Tibial nerve (tissue), 4 donors: ENCODE measurements at regions not wholly inside any gene's neighbourhood (a gene's known extent, or its start where the extent isn't known, plus 50 kb on each side); places are given as distances from the start of the nearest gene placed in this dataset.

Source experiments
- DNase-seq, 2 donors: peaks; one replicate each; pipeline ENCODE4 v3.0.0-alpha.2; 2019; ENCODE audit warnings: low spot score in 2 of 2
- H3K27ac ChIP-seq, 4 donors: fragments of 200-600 bp; sonication (generic) in 3 of 4; one replicate each; pipeline ENCODE4 v1.5.1; 2017 to 2019; ENCODE audit warnings: mild to moderate bottlenecking in 1 of 4
- H3K27me3 ChIP-seq, 2 donors: fragments of 200-600 bp; sonication (generic) in 1 of 2; one replicate each; pipeline versions ENCODE4 v1.5.1 to v1.6.0; 2017 to 2019
- H3K36me3 ChIP-seq, 3 donors: fragments of 200-600 bp; sonication (generic); one replicate each; pipeline ENCODE4 v1.5.1; 2018 to 2019
- H3K4me1 ChIP-seq, 4 donors: fragments of 200-600 bp; sonication (generic) in 3 of 4; one replicate each; pipeline ENCODE4 v1.5.1; 2017 to 2019
- H3K4me3 ChIP-seq, 4 donors: fragments of 200-600 bp; sonication (generic) in 3 of 4; one replicate each; pipeline ENCODE4 v1.5.1; 2017 to 2019; ENCODE audit warnings: mild to moderate bottlenecking in 1 of 4, moderate library complexity in 1 of 4
- H3K9me3 ChIP-seq, 4 donors: fragments of 200-600 bp; sonication (generic) in 3 of 4; one replicate each; pipeline ENCODE4 v1.5.1; 2017 to 2019
- EP300 ChIP-seq, 2 donors: sonication (generic); formaldehyde crosslinking; IDR thresholded peaks; one replicate each; pipeline ENCODE4 v1.6.1; 2017; ENCODE audit warnings: antibody characterized with exemption in 2 of 2, mild to moderate bottlenecking in 1 of 2
- POLR2A ChIP-seq, 2 donors: fragments of 450-650 bp; IDR thresholded peaks; one replicate each; pipeline ENCODE4 v1.6.1; 2017; ENCODE audit warnings: antibody characterized with exemption in 2 of 2, mild to moderate bottlenecking in 2 of 2, moderate library complexity in 2 of 2
- WGBS, 2 donors: methylation state at CpG; one replicate each; pipeline ENCODE4 v1.1.5; 2018; 5-methylcytosine and 5-hydroxymethylcytosine counted together
- TF ChIP-seq, protein P1 (sequence below), 5 experiments: fragments of 200-600 bp in 3 of 5; fragments of 450-650 bp in 2 of 5; sonication (generic) in 3 of 5; IDR thresholded peaks; one replicate each; pipeline ENCODE4 v1.5.1; 2016 to 2019; ENCODE audit warnings: antibody characterized with exemption in 5 of 5, mild to moderate bottlenecking in 3 of 5, moderate library complexity in 2 of 5

DNA sequence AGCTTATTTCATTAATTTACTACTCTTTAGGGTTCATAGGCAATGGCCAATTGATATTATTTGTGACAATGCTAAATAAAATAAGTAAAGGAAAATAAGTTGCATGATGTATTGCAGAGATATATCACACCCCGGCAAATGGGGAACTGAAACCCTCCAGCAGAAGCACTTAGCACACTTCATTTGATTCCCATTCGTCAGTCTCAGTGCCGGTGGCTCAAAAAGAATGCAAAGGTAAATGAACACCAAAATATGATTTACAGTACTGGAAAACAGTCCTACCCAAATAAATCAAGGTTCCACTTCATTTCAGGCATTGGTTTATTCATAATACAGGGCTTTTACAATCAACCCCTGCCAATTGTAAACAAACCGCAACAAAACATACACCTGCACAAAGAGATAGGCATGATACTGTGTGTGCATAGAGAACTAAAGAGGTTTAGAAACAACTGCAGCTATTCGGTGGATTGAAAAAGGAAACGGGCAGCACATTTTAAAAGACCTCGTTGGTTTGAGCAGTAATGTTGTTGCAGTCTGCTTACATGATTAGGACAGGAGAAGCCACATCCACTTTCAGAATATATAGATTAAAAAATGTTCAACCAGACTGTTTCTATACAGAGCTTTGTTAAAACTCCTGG is 1019.2 kb downstream of the TTLL7 start:
- WGBS, 2 donors: 77% methylated on average over 7 of the region's 7 CpGs
- no peak for DNase-seq
- no peak overlapping the region for H3K27ac ChIP-seq

DNA sequence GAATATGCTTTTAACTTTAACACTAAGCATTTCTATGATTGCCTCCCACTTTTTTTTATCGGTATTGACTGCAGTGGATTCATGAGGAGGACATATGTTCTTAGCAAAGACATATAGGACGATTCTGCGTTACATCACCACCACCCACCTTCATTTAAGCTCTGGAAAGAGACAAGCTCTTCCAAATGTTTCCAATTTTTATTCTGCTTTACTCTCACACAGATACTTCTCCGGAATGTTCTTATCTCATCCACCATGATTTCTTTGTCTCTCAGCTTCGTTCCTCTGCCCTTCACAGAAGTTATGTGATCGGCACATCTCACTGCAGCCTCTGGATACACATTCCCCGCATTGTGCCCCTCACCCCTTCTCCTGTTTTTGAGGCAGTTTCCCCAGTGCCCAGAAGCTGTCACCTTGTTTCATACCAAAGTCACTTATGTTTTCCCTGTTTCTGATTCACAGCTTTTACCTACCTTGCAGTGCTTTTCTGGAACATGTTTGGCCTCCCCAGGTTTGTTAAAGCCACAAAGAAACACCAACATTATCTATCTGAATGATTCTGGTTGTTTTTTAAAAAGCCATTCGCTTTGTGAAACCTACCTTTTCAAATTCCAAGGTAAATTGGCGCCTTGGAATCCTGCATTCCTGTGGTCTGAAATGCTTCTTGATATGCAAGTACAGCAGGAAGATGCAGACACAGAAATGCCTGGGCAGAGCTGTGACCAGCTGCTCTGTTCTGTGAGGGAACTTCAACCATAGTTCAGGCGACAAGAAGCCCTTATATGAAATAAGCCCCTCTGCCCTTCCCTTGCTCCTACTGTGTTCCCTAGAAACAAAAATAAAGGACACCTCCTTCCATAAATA is 1020.2 kb downstream of the TTLL7 start:
- H3K4me1 ChIP-seq: no peaks in the 10 kb centered on the region
- H3K4me3 ChIP-seq: no peak overlapping the region
- TF ChIP-seq, protein P1, sequence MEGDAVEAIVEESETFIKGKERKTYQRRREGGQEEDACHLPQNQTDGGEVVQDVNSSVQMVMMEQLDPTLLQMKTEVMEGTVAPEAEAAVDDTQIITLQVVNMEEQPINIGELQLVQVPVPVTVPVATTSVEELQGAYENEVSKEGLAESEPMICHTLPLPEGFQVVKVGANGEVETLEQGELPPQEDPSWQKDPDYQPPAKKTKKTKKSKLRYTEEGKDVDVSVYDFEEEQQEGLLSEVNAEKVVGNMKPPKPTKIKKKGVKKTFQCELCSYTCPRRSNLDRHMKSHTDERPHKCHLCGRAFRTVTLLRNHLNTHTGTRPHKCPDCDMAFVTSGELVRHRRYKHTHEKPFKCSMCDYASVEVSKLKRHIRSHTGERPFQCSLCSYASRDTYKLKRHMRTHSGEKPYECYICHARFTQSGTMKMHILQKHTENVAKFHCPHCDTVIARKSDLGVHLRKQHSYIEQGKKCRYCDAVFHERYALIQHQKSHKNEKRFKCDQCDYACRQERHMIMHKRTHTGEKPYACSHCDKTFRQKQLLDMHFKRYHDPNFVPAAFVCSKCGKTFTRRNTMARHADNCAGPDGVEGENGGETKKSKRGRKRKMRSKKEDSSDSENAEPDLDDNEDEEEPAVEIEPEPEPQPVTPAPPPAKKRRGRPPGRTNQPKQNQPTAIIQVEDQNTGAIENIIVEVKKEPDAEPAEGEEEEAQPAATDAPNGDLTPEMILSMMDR (IDR thresholded peaks at IDR 0.05): no peak
- no peak for TF ChIP-seq EP300 (IDR thresholded peaks at IDR 0.05)
- no peak for TF ChIP-seq POLR2A (IDR thresholded peaks at IDR 0.05)
- 83 to 84% methylated on average over 10 of the region's 10 CpGs for WGBS, 2 donors
- H3K9me3 ChIP-seq: no peaks in the 10 kb centered on the region
- DNase-seq: no peak
- no peaks in the 10 kb centered on the region for H3K27me3 ChIP-seq
- no peaks in the 10 kb centered on the region for H3K36me3 ChIP-seq
- no peak overlapping the region for H3K27ac ChIP-seq

More for the DNA sequence above, 1019.2 kb downstream of the TTLL7 start:
- TF ChIP-seq POLR2A (IDR thresholded peaks at IDR 0.05): no peak
- TF ChIP-seq, protein P1 (IDR thresholded peaks at IDR 0.05): no peak
- TF ChIP-seq EP300 (IDR thresholded peaks at IDR 0.05): no peak
- no peaks in the 10 kb centered on the region for H3K27me3 ChIP-seq
- no peaks in the 10 kb centered on the region for H3K36me3 ChIP-seq
- no peaks in the 10 kb centered on the region for H3K9me3 ChIP-seq
- H3K4me3 ChIP-seq: no peak overlapping the region
- no peaks in the 10 kb centered on the region for H3K4me1 ChIP-seq

GRCh38 chr1:82972841-82973553 is 1025.9 kb downstream of the TTLL7 start:
- TF ChIP-seq EP300 (IDR thresholded peaks at IDR 0.05) (no peak), POLR2A (IDR thresholded peaks at IDR 0.05) (no peak)
- TF ChIP-seq, protein P1 (IDR thresholded peaks at IDR 0.05): no peak
- Histone ChIP-seq H3K9me3 (no peaks in the 10 kb centered on the region), H3K27me3 (no peaks in the 10 kb centered on the region), H3K4me3 (no peak overlapping the region), H3K36me3 (no peaks in the 10 kb centered on the region), H3K4me1 (no peaks in the 10 kb centered on the region), H3K27ac (no peak overlapping the region)
- WGBS, 2 donors: 88 to 91% methylated on average over 15 of the region's 15 CpGs
- DNase-seq: no peak

DNA sequence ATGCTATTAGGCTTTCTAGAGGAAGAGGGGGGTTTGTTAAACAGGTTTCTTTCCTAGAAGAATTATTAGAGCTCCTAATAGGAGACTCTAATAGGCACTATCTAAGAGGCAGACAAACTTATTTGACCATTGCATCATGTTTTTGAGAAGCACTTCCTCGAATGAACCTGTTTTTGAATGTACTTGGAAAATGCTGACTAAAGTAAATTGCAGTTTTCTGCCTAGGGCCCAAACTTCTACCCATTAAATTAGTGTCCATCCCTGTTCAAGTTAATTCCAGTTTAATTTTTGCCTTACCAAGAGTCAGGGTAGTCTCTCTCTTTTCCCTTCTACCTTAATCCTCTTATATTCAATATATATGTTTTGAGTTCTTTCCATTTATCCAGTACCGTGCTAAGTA is 1029.6 kb downstream of the TTLL7 start:
- Histone ChIP-seq H3K4me3 (no peak overlapping the region), H3K27me3 (no peaks in the 10 kb centered on the region), H3K9me3 (no peaks in the 10 kb centered on the region), H3K4me1 (no peaks in the 10 kb centered on the region), H3K27ac (no peak overlapping the region), H3K36me3 (no peaks in the 10 kb centered on the region)
- no peak for DNase-seq
- TF ChIP-seq EP300 (IDR thresholded peaks at IDR 0.05) (no peak), POLR2A (IDR thresholded peaks at IDR 0.05) (no peak)
- TF ChIP-seq, protein P1 (IDR thresholded peaks at IDR 0.05): no peak
- 89% methylated on average over 2 of the region's 2 CpGs for WGBS, 2 donors
